ENCODE measurements at regions not wholly inside any gene's neighbourhood (a gene's known extent, or its start where the extent isn't known, plus 50 kb on each side); places are given as distances from the start of the nearest gene placed in this dataset.

- Histone ChIP-seq H2AK5ac (ENCODE audit: low read depth, low read length) (no peak overlapping the region), H3K4me1 (replicated peaks in 1 of 4; ENCODE audit: control insufficient read depth in 3 of 4, insufficient read depth in 4 of 4, low read length in 3 of 4) (peaks cover 0 to 5% (median 3%) of the 10 kb centered on the region in 4 experiments; a peak in 4 of 7 replicates), H4K91ac (replicated peaks; ENCODE audit: insufficient read length, low read length) (no peak overlapping the region), H4K20me1 (replicated peaks in 1 of 2; ENCODE audit: control insufficient read depth in 1 of 2, insufficient read depth in 2 of 2, low read length in 2 of 2) (no peaks in the 10 kb centered on the region), H2BK120ac (replicated peaks; ENCODE audit: low read depth, low read length) (no peak overlapping the region), H3K79me1 (ENCODE audit: low read depth, low read length) (no peaks in the 10 kb centered on the region), H3K4me3 (ENCODE audit: extremely low read depth in 1 of 4, insufficient read depth in 2 of 4, low read depth in 3 of 4, low read length in 4 of 4) (no peak overlapping the region), H2BK15ac (ENCODE audit: low read length) (no peak overlapping the region), H3K4ac (replicated peaks; ENCODE audit: insufficient read length, low read depth, low read length) (no peak overlapping the region), H3K14ac (ENCODE audit: insufficient read length) (no peak overlapping the region), H3K9me3 (ENCODE audit: insufficient read depth in 2 of 2, low read depth in 1 of 2, low read length in 1 of 2) (no peaks in the 10 kb centered on the region), H3K18ac (ENCODE audit: extremely low read depth, low read length) (no peak overlapping the region), H3K4me2 (ENCODE audit: insufficient read depth in 1 of 2, low read depth in 2 of 2, low read length in 2 of 2) (no peak overlapping the region), H3K23ac (ENCODE audit: insufficient read length) (no peak overlapping the region), H2AFZ (ENCODE audit: low read length) (no peak overlapping the region), H3K36me3 (ENCODE audit: control insufficient read depth in 2 of 4, insufficient read depth in 4 of 4, low read length in 3 of 4) (no peaks in the 10 kb centered on the region), H3K9ac (replicated peaks in 1 of 4; ENCODE audit: extremely low read depth in 1 of 4, low read depth in 3 of 4, low read length in 3 of 4) (no peak overlapping the region), H2BK5ac (ENCODE audit: low read depth, low read length) (no peak overlapping the region), H3K56ac (replicated peaks; ENCODE audit: insufficient read length, low read depth, low read length) (no peak overlapping the region), H3K27ac (ENCODE audit: low read depth, low read length) (no peak overlapping the region), H3K27me3 (replicated peaks in 1 of 4; ENCODE audit: control insufficient read depth in 3 of 4, extremely low read depth in 1 of 4, insufficient read depth in 3 of 4, low read length in 3 of 4) (no peaks in the 10 kb centered on the region), H2BK20ac (ENCODE audit: low read length) (no peak overlapping the region), H4K5ac (ENCODE audit: insufficient read length, low read depth, low read length) (no peak overlapping the region), H3K79me2 (ENCODE audit: control insufficient read depth in 1 of 2, insufficient read depth in 2 of 2, low read length in 2 of 2) (no peaks in the 10 kb centered on the region), H2BK12ac (ENCODE audit: low read depth, low read length) (no peak overlapping the region), H4K8ac (ENCODE audit: extremely low read depth, insufficient read depth, low read length) (no peak overlapping the region), H3K23me2 (ENCODE audit: low read depth, low read length) (no peaks in the 10 kb centered on the region; the same call in 1 of the 2 replicates)
- DNase-seq (ENCODE audit: low read depth in 1 of 2, low spot score in 2 of 2) (no peak), FAIRE-seq (no peak)
- TF ChIP-seq RFX5 (IDR thresholded peaks at IDR 0.05; ENCODE audit: borderline replicate concordance, low read depth, low read length) (no peak), RAD21 (IDR thresholded peaks at IDR 0.05 in 1 of 2, conservative IDR thresholded peaks at IDR 0.05 in 1 of 2; ENCODE audit: low read depth in 2 of 2, low read length in 2 of 2) (peak in 1 of 2 experiments; percentile 50; a peak in 3 of 4 replicates)
- 88% methylated on average over 2 of the region's 2 CpGs; no CpG with 5 or more reads in 1 of the 2 experiments for WGBS, 2 experiments (ENCODE audit: extremely low coverage in 1 of 2, insufficient coverage in 1 of 2, insufficient read length in 1 of 2, insufficient replicate concordance in 2 of 2, low coverage in 1 of 2, low lambda C conversion rate in 2 of 2, missing lambda C conversion rate in 1 of 2)
- ChIA-PET POLR2A (ENCODE audit: partially characterized antibody) (no interaction called here), CTCF (ENCODE audit: partially characterized antibody) (interaction anchor here (0.5 to 1.6 kb wide), 12 partner anchors 9 to 1769 kb away, joined by 3 to 7 read pairs (median 3); no protein-coding TSS in a partner anchor)
These were observed 74.8 kb upstream of the FAM98A start for GRCh38 chr2:33673937-33674336.

All from H1 (cell line).